ENCODE measurements at regions not wholly inside any gene's neighbourhood (a gene's known extent, or its start where the extent isn't known, plus 50 kb on each side); places are given as distances from the start of the nearest gene placed in this dataset.
"Not testable (repeated sequence)": the region's sequence is repeated elsewhere in the genome, so short reads cannot be mapped to it uniquely, and the experiment has no call there.

DNA sequence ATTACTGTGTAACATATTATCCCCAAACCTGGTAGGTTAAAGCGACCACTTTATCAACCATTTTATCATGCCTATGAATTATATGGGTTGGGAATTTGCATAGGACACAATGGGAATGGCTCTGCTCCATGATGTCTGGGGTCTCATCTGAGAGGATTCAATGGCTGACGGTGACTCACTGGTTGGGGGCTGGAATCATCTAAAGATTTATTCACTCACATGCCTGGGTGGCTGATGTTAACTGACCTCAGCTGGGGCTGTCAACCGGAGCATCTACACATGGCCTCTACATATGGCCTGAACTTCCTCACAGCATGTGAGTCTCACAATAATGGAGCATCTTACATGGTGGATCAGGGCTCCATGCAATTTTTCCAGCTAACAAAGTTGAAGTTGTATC lies 313.1 kb upstream of the PPP2R3A start:
- no peak for ATAC-seq
- intact Hi-C loops (cut with DNase I), result no loop called here
- Histone ChIP-seq H3K27ac (no peak overlapping the region), H3K27me3 (no peaks in the 10 kb centered on the region), H3K4me1 (no peaks in the 10 kb centered on the region), H3K9me3 (no peaks in the 10 kb centered on the region), H3K4me3 (no peak overlapping the region), H3K36me3 (no peaks in the 10 kb centered on the region)
- WGBS, 2 donors, result 49 to 51% methylated on average over 3 of the region's 3 CpGs
- TF ChIP-seq, protein P1, sequence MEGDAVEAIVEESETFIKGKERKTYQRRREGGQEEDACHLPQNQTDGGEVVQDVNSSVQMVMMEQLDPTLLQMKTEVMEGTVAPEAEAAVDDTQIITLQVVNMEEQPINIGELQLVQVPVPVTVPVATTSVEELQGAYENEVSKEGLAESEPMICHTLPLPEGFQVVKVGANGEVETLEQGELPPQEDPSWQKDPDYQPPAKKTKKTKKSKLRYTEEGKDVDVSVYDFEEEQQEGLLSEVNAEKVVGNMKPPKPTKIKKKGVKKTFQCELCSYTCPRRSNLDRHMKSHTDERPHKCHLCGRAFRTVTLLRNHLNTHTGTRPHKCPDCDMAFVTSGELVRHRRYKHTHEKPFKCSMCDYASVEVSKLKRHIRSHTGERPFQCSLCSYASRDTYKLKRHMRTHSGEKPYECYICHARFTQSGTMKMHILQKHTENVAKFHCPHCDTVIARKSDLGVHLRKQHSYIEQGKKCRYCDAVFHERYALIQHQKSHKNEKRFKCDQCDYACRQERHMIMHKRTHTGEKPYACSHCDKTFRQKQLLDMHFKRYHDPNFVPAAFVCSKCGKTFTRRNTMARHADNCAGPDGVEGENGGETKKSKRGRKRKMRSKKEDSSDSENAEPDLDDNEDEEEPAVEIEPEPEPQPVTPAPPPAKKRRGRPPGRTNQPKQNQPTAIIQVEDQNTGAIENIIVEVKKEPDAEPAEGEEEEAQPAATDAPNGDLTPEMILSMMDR (IDR thresholded peaks at IDR 0.05), result no peak
- DNase-seq, result no peak
- FAIRE-seq, result no peak

DNA sequence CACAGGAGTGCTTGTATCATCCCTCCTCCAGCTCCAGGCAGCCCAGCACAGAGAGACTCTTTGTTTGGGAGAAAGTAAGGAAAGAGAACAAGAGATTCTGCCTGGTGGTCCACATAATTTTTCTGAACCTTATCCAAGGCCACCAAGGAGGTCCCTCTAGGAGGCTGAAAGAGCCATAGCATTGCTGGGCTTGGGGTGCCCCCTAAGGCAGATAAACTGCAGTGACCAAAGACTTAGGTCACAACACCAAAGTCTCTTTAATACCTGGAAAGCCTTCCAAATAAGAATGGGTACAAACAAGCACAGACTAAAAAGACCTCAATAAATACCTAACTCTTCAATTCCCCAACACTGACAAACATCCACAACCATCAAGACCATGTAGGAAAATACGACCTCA lies 310.2 kb upstream of the PPP2R3A start:
- Histone ChIP-seq H3K27me3 (no peaks in the 10 kb centered on the region), H3K9me3 (no peaks in the 10 kb centered on the region), H3K4me1 (no peaks in the 10 kb centered on the region), H3K36me3 (no peaks in the 10 kb centered on the region), H3K4me3 (no peak overlapping the region), H3K27ac (no peak overlapping the region)
- WGBS, 2 donors, result 65 to 82% methylated on average over 1 of the region's 1 CpG
- DNase-seq, result no peak
- no peak for ATAC-seq
- FAIRE-seq, result no peak
- TF ChIP-seq, protein P1 (IDR thresholded peaks at IDR 0.05), result no peak
- intact Hi-C loops (cut with DNase I), result no loop called here

DNA sequence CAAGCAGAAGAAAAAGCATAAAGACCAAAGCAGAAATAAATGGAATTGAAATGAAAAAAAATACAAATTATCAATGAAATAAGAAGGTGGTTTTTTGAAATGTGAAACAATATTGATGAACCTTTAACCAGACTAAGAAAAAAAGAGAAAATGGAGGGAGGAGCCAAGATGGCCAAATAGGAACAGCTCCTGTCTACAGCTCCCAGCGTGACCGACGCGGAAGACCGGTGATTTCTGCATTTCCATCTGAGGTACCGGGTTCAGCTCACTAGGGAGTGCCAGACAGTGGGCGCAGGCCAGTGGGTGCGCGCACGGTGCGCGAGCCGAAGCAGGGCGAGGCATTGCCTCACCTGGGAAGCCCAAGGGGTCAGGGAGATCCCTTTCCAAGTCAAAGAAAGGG lies 307.1 kb upstream of the PPP2R3A start:
- H3K9me3 ChIP-seq; H3K4me3 ChIP-seq; H3K27ac ChIP-seq; FAIRE-seq; H3K36me3 ChIP-seq; H3K4me1 ChIP-seq; DNase-seq; H3K27me3 ChIP-seq; ATAC-seq; intact Hi-C loops (cut with DNase I): not testable (repeated sequence)
- WGBS, 2 donors, result 91 to 98% methylated on average over 5 to 6 of the region's 14 CpGs

DNA sequence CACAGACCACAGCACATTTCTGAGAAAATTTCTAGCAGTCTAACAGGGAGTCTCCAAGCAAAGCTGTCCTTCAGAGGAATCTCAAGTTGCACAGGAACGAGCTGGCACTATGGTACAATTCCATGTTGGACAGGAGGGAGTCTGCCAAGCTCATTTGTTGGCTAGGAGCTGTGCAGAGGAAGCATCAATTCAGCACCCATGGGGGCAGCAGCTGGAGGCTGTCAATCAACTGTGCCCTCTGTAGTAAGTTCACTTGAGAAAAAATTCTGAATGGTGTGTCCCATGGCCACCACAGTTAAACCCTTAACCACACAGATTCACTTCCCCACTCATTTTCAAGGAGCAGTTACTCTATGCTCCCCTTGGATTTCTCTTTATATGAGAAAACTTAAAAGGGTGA lies 298.5 kb upstream of the PPP2R3A start:
- no peaks in the 10 kb centered on the region for H3K36me3 ChIP-seq
- intact Hi-C loops (cut with DNase I), result no loop called here
- no peaks in the 10 kb centered on the region for H3K4me1 ChIP-seq
- TF ChIP-seq, protein P1 (IDR thresholded peaks at IDR 0.05), result no peak
- no peak overlapping the region for H3K27ac ChIP-seq
- 13 to 48% methylated on average over 1 of the region's 1 CpG for WGBS, 2 donors
- FAIRE-seq, result no peak
- H3K9me3 ChIP-seq, result no peaks in the 10 kb centered on the region
- no peak for DNase-seq
- no peak overlapping the region for H3K4me3 ChIP-seq
- no peaks in the 10 kb centered on the region for H3K27me3 ChIP-seq
- no peak for ATAC-seq

DNA sequence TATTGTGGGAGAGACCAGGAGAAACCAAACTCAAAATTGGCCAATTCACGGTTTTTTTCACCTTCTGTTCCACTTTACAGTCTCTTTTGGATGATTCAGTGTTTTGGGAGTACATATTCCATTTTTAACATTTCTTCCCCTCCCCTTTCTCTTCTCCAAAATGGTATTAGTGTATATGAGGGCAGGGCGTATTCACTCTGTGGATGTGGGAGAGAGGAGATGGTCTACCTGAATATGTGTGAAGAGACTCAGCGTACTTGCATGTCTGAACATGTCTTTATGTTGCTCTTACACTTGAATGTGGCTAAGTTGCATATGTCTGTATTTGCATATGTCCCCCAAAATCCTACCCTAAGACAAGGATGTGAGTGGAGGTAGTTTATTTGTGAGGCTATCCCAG lies 291.0 kb upstream of the PPP2R3A start:
- WGBS, 2 donors, result 56 to 70% methylated on average over 3 of the region's 3 CpGs
- FAIRE-seq (no peak), DNase-seq (no peak), ATAC-seq (no peak)
- no peaks in the 10 kb centered on the region for H3K9me3 ChIP-seq
- H3K4me1 ChIP-seq, result no peaks in the 10 kb centered on the region
- H3K27ac ChIP-seq, result no peak overlapping the region
- no peaks in the 10 kb centered on the region for H3K27me3 ChIP-seq
- TF ChIP-seq, protein P1 (IDR thresholded peaks at IDR 0.05), result no peak
- no peaks in the 10 kb centered on the region for H3K36me3 ChIP-seq
- no peak overlapping the region for H3K4me3 ChIP-seq
- intact Hi-C loops (cut with DNase I), result no loop called here

DNA sequence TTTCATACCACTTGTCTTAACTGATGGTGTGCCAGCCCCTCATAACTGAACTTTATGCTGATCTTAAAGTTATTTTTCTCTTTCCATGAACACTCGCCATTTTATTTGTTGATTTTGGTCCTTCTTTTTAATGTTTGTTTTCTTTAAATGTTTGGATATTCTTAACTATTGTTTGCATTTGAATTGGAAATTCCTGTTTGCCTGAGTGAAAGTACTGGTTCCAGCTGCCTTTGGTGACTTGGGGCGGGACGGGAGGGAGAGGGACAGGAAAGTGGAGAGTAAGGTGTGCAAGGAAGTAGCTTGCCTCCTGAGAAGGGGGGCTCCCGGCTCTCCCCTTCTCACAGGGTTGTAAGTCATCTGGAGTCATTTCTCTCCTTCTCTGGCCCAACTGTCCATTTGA lies 287.1 kb upstream of the PPP2R3A start:
- Histone ChIP-seq H3K27me3 (no peaks in the 10 kb centered on the region), H3K9me3 (no peaks in the 10 kb centered on the region), H3K4me1 (no peaks in the 10 kb centered on the region), H3K36me3 (no peaks in the 10 kb centered on the region), H3K27ac (no peak overlapping the region), H3K4me3 (no peak overlapping the region)
- TF ChIP-seq, protein P1 (IDR thresholded peaks at IDR 0.05), result no peak
- intact Hi-C loops (cut with DNase I), result no loop called here
- ATAC-seq (no peak), FAIRE-seq (no peak), DNase-seq (no peak)
- WGBS, 2 donors, result 36 to 47% methylated on average over 4 of the region's 4 CpGs
